OCI-LY7 (cell line): ENCODE measurements at regions not wholly inside any gene's neighbourhood (a gene's known extent, or its start where the extent isn't known, plus 50 kb on each side); places are given as distances from the start of the nearest gene placed in this dataset.
"Not testable (repeated sequence)": the region's sequence is repeated elsewhere in the genome, so short reads cannot be mapped to it uniquely, and the experiment has no call there.

Source experiments
- BruUV-seq: library from RNA; stranded (reverse); fragments of 400-500 nt; replicated peaks from 2 replicates; lab custom pipeline; 2021; lab: Mats Ljungman, UMichigan
- CTCF ChIA-PET: fragments of 300-600 bp; sonication (Branson Sonifier 250); formaldehyde crosslinking; loops from one replicate; lab custom pipeline; 2022; ENCODE audit warnings: antibody characterized with exemption; ENCODE audit not compliant: unreplicated experiment; lab: Charles Lee
- POLR2A ChIA-PET: fragments of 300-600 bp; sonication (Branson Sonifier 250); formaldehyde crosslinking; loops from one replicate; lab custom pipeline; 2022; ENCODE audit warnings: antibody characterized with exemption; lab: Charles Lee
- DNase-seq: peaks from one replicate; pipeline ENCODE4 v3.0.0-alpha.2; 2015; ENCODE audit warnings: low spot score
- H2AFZ ChIP-seq: fragments of 200-600 bp; sonication (generic), shearing (Covaris generic); 2 replicates; pipeline ENCODE4 v1.6.1; 2014; ENCODE audit warnings: mild to moderate bottlenecking, antibody characterized with exemption, low read length, moderate library complexity
- H3K27ac ChIP-seq: fragments of 200-600 bp; sonication (generic); 2 replicates; pipeline ENCODE4 v1.5.1; 2014; ENCODE audit warnings: mixed run types, low read depth, mild to moderate bottlenecking, moderate library complexity, low read length, inconsistent platforms; ENCODE audit not compliant: poor library complexity, severe bottlenecking
- H3K36me3 ChIP-seq: fragments of 200-600 bp; sonication (generic); 2 replicates; pipeline ENCODE4 v1.6.1; 2014; ENCODE audit warnings: mild to moderate bottlenecking, antibody characterized with exemption, low read length, moderate library complexity, mixed read lengths; ENCODE audit not compliant: insufficient read depth
- H3K4me1 ChIP-seq: fragments of 200-600 bp; sonication (generic); 2 replicates; pipeline ENCODE4 v1.5.1; 2014; ENCODE audit warnings: mild to moderate bottlenecking, low read length; ENCODE audit not compliant: insufficient read depth, poor library complexity, severe bottlenecking
- H3K4me2 ChIP-seq: fragments of 200-600 bp; sonication (generic); 2 replicates; pipeline ENCODE4 v1.6.1; 2014; ENCODE audit warnings: mild to moderate bottlenecking, low read length
- H3K4me3 ChIP-seq: fragments of 200-600 bp; sonication (generic); 2 replicates; pipeline ENCODE4 v1.5.1; 2014; ENCODE audit warnings: mild to moderate bottlenecking, low read depth, low read length; ENCODE audit not compliant: poor library complexity, severe bottlenecking
- H3K79me2 ChIP-seq: fragments of 200-600 bp; sonication (generic); 2 replicates; pipeline ENCODE4 v1.6.1; 2016; ENCODE audit warnings: low read depth, mild to moderate bottlenecking, low read length, moderate library complexity, mixed read lengths; ENCODE audit not compliant: insufficient read depth
- H3K9me2 ChIP-seq: fragments of 200-600 bp; sonication (generic); 2 replicates; pipeline ENCODE4 v1.6.1; 2016; ENCODE audit warnings: mild to moderate bottlenecking, low read length, mixed read lengths; ENCODE audit not compliant: insufficient read depth
- H3K9me3 ChIP-seq: fragments of 200-600 bp; sonication (generic); 2 replicates; pipeline ENCODE4 v1.6.1; 2014; ENCODE audit warnings: mild to moderate bottlenecking, mixed run types, low read length, mixed read lengths
- H4K20me1 ChIP-seq: fragments of 200-600 bp; sonication (generic); 2 replicates; pipeline ENCODE4 v1.6.1; 2014; ENCODE audit warnings: mild to moderate bottlenecking, antibody characterized with exemption, low read length, moderate library complexity, mixed read lengths; ENCODE audit not compliant: insufficient read depth
- EZH2phosphoT487 ChIP-seq: fragments of 200-600 bp; sonication (generic); IDR thresholded peaks from 2 replicates; pipeline ENCODE4 v1.6.1; 2018; ENCODE audit warnings: low read depth, borderline replicate concordance, mild to moderate bottlenecking, mixed run types, antibody characterized with exemption, low read length, moderate library complexity, mixed read lengths
- intact Hi-C: fragments of 100-400 bp; cut with micrococcal nuclease; formaldehyde crosslinking; loops from one replicate; pipeline ENCODE4 v1.10.0; 2022; ENCODE audit not compliant: unreplicated experiment
- TF ChIP-seq, protein P1 (sequence below): fragments of 200-600 bp; sonication (generic); conservative IDR thresholded peaks from 2 replicates; pipeline ENCODE4 v1.5.1; 2014; ENCODE audit warnings: mild to moderate bottlenecking, antibody characterized with exemption, low read length, moderate library complexity, mixed read lengths

DNA sequence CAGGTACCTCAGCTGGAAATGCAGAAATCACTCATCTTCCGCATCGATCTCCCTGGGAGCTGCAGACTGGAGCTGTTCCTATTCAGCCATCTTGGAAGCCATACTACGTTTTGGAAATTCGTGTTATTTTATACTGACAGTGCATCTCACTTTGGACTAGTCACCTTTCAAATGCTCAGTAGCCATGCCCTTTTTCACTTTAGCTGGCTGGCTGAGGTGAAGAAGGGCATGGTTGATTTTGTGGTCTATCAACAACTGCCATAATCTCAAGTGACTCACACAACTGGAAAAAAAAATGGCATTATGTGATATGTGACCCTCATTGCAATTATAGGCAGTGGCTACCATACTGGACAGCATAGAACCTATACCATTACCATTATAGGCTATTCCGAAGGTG, 100.5 kb downstream of the CCDC71L start:
- Histone ChIP-seq H3K9me2 (no peaks in the 10 kb centered on the region), H3K36me3 (no peaks in the 10 kb centered on the region), H3K4me3 (no peak overlapping the region), H3K27ac (no peak overlapping the region), H3K9me3 (no peaks in the 10 kb centered on the region), H2AFZ (no peak overlapping the region), H3K4me1 (no peaks in the 10 kb centered on the region), H3K79me2 (no peaks in the 10 kb centered on the region), H3K4me2 (no peak overlapping the region), H4K20me1 (no peaks in the 10 kb centered on the region)
- ChIA-PET POLR2A (no interaction called here), CTCF (no interaction called here)
- no peak for DNase-seq
- TF ChIP-seq, protein P1, sequence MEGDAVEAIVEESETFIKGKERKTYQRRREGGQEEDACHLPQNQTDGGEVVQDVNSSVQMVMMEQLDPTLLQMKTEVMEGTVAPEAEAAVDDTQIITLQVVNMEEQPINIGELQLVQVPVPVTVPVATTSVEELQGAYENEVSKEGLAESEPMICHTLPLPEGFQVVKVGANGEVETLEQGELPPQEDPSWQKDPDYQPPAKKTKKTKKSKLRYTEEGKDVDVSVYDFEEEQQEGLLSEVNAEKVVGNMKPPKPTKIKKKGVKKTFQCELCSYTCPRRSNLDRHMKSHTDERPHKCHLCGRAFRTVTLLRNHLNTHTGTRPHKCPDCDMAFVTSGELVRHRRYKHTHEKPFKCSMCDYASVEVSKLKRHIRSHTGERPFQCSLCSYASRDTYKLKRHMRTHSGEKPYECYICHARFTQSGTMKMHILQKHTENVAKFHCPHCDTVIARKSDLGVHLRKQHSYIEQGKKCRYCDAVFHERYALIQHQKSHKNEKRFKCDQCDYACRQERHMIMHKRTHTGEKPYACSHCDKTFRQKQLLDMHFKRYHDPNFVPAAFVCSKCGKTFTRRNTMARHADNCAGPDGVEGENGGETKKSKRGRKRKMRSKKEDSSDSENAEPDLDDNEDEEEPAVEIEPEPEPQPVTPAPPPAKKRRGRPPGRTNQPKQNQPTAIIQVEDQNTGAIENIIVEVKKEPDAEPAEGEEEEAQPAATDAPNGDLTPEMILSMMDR, result no peak
- no peak for TF ChIP-seq EZH2phosphoT487
- intact Hi-C loops, result no loop called here
- no TSS peak for BruUV-seq

DNA sequence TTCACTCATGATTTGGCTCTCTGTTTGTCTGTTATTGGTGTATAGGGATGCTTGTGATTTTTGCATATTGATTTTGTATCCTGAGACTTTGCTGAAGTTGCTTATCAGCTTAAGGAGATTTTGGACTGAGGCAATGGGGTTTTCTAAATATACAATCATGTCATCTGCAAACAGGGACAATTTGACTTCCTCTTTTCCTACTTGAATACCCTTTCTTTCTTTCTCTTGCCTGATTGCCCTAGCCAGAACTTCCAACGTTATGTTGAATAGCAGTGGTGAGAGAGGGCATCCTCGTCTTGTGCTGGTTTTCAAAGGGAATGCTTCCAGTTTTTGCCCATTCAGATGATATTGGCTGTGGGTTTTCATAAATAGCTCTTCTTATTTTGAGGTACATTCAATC, 104.7 kb downstream of the CCDC71L start:
- H3K9me2 ChIP-seq, H3K4me3 ChIP-seq, H4K20me1 ChIP-seq, H3K27ac ChIP-seq, H3K36me3 ChIP-seq, BruUV-seq, H3K4me2 ChIP-seq, intact Hi-C loops, H2AFZ ChIP-seq, H3K4me1 ChIP-seq, H3K79me2 ChIP-seq, CTCF ChIA-PET, DNase-seq, H3K9me3 ChIP-seq: not testable (repeated sequence)
- POLR2A ChIA-PET, result interaction anchor here (2.3 kb wide), 1 partner anchor 12 kb away, joined by 4 read pairs; no protein-coding TSS in a partner anchor

DNA sequence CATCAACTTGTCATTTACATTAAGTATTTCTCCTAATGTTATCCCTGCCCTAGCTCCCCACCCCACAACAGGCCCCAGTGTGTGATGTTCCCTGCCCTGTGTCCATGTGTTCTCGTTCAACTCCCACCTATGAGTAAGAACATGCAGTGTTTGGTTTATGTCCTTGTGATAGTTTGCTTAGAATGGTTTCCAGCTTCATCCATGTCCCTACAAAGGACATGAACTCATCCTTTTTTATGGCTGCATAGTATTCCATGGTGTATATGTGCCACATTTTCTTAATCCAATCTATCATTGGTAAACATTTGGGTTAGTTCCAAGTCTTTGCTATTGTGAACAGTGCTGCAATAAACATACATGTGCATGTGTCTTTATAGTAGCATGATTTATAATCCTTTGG, 106.3 kb downstream of the CCDC71L start:
- intact Hi-C loops, H3K4me1 ChIP-seq, BruUV-seq, H3K36me3 ChIP-seq, H3K27ac ChIP-seq, H3K4me3 ChIP-seq, H2AFZ ChIP-seq, CTCF ChIA-PET, DNase-seq, H4K20me1 ChIP-seq, H3K9me3 ChIP-seq, H3K4me2 ChIP-seq, H3K9me2 ChIP-seq, H3K79me2 ChIP-seq: not testable (repeated sequence)
- POLR2A ChIA-PET, result interaction anchor here (0.6 to 1.8 kb wide), 2 partner anchors 44 to 100 kb away, joined by 5 to 6 read pairs; no protein-coding TSS in a partner anchor

DNA sequence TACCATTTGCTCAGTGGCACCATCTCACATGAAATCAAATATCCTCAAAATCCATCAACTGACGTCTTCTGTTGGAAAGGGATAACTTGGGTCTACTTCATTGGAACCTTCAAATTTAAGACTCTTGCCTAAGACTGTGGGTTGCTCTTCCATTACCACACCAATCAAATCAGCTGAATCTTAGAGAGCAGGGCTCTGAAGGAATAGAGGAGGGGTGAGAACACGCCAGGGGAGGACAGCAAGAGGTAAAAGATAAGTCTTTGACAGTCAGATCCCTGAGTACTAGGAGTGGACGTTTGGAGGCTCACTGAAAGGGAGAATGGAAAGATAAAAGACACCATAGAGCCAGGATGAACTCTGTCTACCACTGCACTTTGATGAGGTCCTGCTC, 107.5 kb downstream of the CCDC71L start:
- no TSS peak for BruUV-seq
- Histone ChIP-seq H3K79me2 (no peaks in the 10 kb centered on the region), H4K20me1 (no peaks in the 10 kb centered on the region), H3K4me1 (peaks cover 10% of the 10 kb centered on the region), H3K4me2 (no peak overlapping the region), H2AFZ (no peak overlapping the region), H3K4me3 (no peak overlapping the region), H3K9me3 (no peaks in the 10 kb centered on the region), H3K27ac (no peak overlapping the region), H3K9me2 (no peaks in the 10 kb centered on the region), H3K36me3 (no peaks in the 10 kb centered on the region)
- intact Hi-C loops, result no loop called here
- DNase-seq, result no peak
- TF ChIP-seq, protein P1, result no peak
- TF ChIP-seq EZH2phosphoT487, result no peak
- ChIA-PET POLR2A (interaction anchor here (0.6 to 1.8 kb wide), 4 partner anchors 10 to 46 kb away, joined by 3 to 6 read pairs (median 4); no protein-coding TSS in a partner anchor), CTCF (interaction anchor here (0.5 kb wide), 1 partner anchor 107 kb away, joined by 3 read pairs; the partner anchor contains the start of gene CCDC71L)
